NCI-H1092 treated with DMSO at 0.1 percent for 48 hours (cell line): ENCODE measurements at regions not wholly inside any gene's neighbourhood (a gene's known extent, or its start where the extent isn't known, plus 50 kb on each side); places are given as distances from the start of the nearest gene placed in this dataset.

ENCODE experiments used
- DNase-seq: peaks from one replicate; lab custom pipeline; 2025; lab: John Stamatoyannopoulos, UW

DNA sequence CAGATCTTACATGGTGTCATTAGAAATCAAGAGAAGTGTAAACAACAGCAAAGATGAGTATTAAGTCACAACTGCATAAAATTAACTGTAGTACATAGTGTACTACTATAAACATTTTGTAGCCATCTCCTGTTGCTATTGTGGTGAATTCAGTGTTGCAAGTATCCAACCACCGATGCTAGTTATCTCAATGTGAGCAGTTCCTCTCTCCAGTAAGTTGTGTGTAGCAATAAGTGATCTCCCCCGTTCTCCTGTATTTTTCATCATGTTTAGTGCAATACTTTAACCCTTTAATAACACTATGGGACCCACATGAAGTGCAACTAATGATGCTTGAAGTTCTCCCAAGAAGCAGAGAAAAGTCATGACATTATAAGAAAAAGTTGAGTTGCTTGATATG, 264.7 kb upstream of the KCNH8 start:
- no peak for DNase-seq

GRCh38 chr3:18880691-18881090, 267.6 kb upstream of the KCNH8 start:
- no peak for DNase-seq

DNA sequence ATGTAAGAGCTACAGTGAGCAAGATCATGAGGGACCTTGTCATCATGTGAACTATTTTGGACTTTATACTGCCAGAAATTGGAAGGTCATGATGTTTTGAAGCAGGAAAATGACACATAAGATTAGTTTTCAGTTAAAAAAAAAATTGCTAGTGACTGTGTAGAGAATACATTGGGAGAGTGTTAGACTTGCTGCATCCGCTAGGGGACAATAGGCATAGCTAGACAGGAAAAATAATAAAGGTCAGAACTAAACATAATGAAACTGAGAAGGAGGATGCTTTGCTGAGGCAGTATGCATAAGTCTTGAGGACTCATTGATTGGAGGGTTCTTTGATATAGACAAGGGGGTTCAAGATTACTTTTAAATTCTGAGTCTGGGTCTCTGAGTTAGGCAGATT, 275.8 kb upstream of the KCNH8 start:
- no peak for DNase-seq

DNA sequence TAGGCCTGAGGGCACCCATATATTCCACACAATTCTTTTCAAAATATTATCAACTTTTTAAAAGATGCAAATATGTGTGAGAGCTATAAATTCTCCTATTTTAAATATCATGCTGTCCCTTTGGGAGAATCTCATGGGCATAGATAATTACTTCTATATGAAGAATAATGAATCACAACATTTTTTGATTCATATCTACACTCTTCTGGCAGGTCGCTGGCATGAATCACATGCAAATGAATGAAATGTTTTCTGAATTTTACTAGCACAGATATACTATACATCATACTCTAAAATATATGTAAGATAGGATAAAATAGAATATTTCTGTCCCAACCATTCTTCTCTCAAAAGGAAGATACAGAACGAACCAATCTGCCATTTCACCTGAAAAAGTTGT, 277.7 kb upstream of the KCNH8 start:
- DNase-seq = no peak

GRCh38 chr3:18870074-18870640, 278.2 kb upstream of the KCNH8 start:
- DNase-seq = no peak

- DNase-seq = no peak
Measured at GRCh38 chr3:18868911-18869689, 279.2 kb upstream of the KCNH8 start.

GRCh38 chr3:18866899-18867298, 281.4 kb upstream of the KCNH8 start:
- no peak for DNase-seq

DNA sequence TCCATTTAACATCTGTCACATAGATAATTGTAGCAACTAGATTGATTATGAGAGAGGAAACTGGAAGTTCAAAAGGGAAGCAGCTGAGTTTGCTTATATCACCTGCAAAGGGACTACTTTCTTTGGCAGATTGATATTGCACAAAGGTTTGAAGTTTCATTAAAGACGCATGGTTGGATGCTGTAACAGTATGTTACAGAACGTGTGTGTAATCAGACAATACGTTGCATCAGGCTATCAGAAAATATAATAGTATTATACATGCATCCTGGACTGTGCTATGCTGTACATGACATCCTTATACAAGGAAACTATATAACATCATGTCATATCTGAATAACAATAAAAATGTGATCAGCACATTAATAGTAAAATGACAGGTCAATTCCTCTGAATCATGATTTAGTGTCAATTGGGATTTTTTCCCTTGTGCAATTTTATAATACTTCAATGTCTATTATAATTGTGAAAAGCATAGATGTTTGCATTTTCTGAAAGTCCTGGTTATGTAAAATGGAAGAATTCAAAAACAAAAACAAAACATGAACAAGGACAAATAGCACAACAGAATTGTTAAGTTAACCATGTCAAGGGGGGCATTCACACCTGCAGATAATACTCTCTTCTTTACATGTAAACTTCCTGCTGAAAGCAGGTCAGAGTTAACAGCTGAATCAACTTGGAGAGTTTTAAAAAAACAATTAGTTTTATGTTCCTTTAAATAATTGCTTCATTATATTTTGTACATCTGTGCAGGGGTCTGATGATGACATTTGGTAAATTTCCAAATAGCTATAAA, 283.2 kb upstream of the KCNH8 start:
- DNase-seq = no peak

DNA sequence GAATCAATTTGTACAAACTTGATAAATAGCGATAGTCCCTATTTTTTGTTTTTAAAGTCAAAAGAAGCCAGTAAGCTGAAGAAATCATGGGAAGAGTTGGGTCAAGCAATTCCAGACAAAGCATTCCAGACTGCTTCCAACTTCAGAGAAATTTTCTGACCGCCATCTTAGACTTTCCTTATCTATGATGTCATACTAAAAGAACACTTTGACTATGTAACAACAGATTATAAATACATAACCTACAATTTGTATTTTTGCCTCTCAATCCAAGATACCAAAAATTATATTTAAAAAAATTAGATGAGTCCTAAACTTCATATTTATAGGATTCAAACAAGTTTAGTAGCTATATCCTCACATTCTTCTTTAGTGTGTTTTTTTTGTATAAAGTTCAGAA, 286.2 kb upstream of the KCNH8 start:
- DNase-seq = no peak

GRCh38 chr3:18861137-18861536, 287.2 kb upstream of the KCNH8 start:
- DNase-seq = no peak

DNA sequence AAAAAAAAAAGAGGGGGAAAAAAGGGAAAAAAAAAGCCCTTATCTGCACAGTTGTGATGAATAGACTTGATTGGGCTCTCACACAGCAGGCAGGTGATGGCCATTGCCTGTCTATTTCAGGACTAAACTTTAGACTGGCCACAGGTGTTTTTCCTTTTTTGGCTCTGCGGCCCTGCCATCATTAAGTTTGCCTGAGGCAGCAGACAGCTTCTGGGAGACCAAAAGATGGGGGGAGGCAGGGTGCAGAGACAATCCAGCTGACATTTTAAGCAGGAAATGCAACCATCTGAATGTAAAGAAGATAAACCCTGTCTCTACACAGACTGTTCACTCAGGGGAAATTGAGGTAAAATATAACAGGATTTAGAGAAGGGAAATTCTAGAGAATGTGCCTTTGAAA, 295.0 kb upstream of the KCNH8 start:
- no peak for DNase-seq

GRCh38 chr3:18847583-18848197, 300.6 kb upstream of the KCNH8 start:
- peak; percentile 15 for DNase-seq

- no peak for DNase-seq
Measured at GRCh38 chr3:18843983-18844382, 304.3 kb upstream of the KCNH8 start.

- no peak for DNase-seq
Measured at GRCh38 chr3:18843188-18843587, 305.1 kb upstream of the KCNH8 start.

DNA sequence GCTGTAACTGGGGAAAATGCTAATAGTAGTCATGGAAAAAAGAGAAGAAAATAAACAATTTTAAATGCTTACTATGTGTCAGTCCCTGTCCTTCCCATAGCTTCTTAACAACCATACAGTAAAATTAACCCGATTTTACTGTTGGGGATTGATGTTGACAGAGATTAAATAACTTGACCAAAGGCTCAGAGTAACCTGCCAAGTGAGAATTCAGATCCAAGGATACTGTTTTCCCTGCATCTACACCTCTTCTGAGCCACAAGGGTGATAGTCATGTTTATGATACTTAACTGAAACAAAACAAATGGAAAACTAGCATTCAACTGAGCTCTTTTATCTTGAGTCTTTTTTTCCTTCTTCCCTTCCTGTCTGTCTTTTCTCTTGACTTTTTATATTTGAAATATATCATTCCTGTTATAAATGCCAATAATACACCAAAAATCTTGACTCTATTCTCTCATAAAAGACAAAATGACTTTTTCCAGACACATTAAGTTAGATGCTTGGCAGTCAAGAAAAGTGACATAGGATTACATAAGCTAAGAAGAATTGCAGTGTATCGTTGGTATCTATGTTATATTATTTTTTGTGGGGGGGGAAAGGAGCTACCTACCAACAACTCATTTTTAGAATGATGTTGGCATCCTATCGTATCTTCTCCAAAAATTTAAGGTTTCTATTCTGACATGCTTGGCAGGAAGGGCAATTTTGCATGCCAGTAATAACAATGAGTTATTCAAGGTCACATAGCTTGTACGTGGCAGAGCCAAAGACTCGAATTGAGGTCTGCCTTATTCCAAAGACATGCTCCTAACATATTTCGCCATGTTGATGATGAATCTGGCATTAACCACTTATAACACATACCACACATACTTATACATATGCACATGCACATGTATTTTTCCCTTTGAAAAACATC, 306.6 kb upstream of the KCNH8 start:
- no peak for DNase-seq

DNA sequence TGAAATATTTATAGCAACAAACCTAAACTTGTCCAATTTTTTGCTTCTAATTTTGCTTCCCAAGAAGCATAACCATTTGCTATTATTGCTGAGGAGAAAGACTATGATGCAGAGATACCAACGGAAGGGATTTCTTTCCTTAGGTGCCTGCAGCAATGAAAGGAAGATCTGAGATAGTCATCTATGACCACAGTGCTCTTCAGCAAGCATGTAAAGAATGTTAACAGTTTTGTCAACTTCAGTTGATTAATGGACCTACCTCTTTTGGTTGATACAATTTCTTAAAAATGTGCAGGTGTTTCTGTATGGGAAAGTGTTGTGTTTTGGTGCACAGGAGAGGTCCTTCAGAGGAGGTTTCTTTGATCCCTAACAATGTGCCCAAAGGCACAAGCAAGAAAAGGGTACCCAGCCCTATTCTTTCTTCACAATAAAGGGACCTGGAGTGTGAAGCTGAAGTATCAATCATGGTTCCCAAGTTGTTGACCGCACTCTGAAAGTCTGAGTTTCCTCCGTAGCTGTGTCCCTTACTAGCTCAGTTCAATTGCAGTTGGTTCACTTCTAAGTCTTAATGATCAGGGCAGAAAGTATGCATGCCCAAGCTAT, 307.7 kb upstream of the KCNH8 start:
- DNase-seq = no peak

- DNase-seq = no peak
Measured at GRCh38 chr3:18838758-18839157, 309.6 kb upstream of the KCNH8 start.

DNA sequence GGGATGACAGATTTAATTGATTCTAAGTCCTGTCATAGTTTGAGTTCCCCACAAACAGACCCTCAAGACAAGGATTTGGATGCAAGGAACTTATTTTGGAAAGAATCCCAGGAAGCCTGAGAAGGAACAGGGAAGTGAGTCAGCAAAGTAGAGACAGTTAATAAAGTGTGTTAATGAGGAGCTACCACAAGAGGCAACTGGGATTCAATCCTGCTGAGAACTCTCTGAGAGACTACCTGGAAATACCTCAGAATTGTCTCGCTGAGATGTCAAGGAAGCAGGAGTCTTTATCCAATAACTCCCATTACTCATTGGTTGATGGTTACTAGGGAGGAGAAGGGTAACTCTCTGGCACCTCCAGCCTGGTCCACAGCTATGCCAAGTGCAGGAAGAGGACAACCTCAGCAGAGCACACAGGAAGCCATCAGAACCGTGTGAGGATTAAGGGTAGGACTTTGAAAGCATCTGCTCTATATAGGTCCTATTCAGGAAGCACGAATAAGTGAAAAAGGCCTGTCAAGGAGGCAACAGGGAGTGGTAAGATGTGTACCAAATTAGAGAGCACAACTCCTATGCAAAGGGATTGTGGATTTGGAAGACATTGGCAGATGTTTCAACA, 311.1 kb upstream of the KCNH8 start:
- DNase-seq = no peak

- no peak for DNase-seq
Measured at GRCh38 chr3:18835021-18835420, 313.3 kb upstream of the KCNH8 start.

- no peak for DNase-seq
Measured at GRCh38 chr3:18830087-18830486, 318.2 kb upstream of the KCNH8 start.

DNA sequence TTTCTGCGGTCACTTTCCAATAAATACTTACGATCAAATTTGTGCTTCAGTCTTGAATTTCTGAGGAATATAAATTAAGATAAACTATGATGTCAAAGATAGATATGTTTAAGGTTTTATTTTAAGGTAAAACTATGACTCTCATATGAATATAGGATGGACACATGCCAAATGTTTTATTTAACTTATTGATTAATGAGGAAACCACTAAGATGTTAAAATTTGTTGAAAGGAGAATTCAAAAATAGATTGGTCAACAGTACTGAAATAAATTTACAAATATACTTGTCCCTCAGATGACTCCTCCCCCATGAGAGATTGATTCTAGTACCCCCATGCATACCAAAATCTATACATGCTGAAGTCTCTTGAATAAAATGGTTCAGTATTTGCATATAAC, 319.7 kb upstream of the KCNH8 start:
- no peak for DNase-seq
